Parathyroid adenoma (tissue), 2 donors: ENCODE measurements at regions not wholly inside any gene's neighbourhood (a gene's known extent, or its start where the extent isn't known, plus 50 kb on each side); places are given as distances from the start of the nearest gene placed in this dataset.
"Not testable (repeated sequence)": the region's sequence is repeated elsewhere in the genome, so short reads cannot be mapped to it uniquely, and the experiment has no call there.

Source experiments
- H2AFZ ChIP-seq: fragments of 300-600 bp; sonication (generic); one replicate; pipeline ENCODE4 v1.7.0; 2017; ENCODE audit warnings: antibody characterized with exemption, mild to moderate bottlenecking
- H3K27ac ChIP-seq: fragments of 300-600 bp; sonication (generic); one replicate; pipeline ENCODE4 v1.7.0; 2017
- H3K27me3 ChIP-seq: fragments of 300-600 bp; sonication (generic); one replicate; pipeline ENCODE4 v1.7.0; 2017; ENCODE audit warnings: low read length; ENCODE audit not compliant: control insufficient read depth, insufficient read depth
- H3K36me3 ChIP-seq: fragments of 300-600 bp; sonication (generic); one replicate; pipeline ENCODE4 v1.7.0; 2017; ENCODE audit warnings: low read length; ENCODE audit not compliant: control insufficient read depth, insufficient read depth
- H3K4me1 ChIP-seq: fragments of 300-600 bp; sonication (generic); one replicate; pipeline ENCODE4 v1.7.0; 2017; ENCODE audit warnings: control low read depth
- H3K4me2 ChIP-seq: fragments of 300-600 bp; sonication (generic); one replicate; pipeline ENCODE4 v1.7.0; 2017; ENCODE audit warnings: low read length
- H3K4me3 ChIP-seq: fragments of 300-600 bp; sonication (generic); one replicate; pipeline ENCODE4 v1.7.0; 2017; ENCODE audit warnings: low read depth, low read length
- H3K79me2 ChIP-seq: fragments of 300-600 bp; sonication (generic); one replicate; pipeline ENCODE4 v1.7.0; 2017; ENCODE audit warnings: control low read depth
- H3K9ac ChIP-seq: fragments of 300-600 bp; sonication (generic); one replicate; pipeline ENCODE4 v1.7.0; 2017; ENCODE audit warnings: mild to moderate bottlenecking
- H3K9me3 ChIP-seq: fragments of 300-600 bp; sonication (generic); one replicate; pipeline ENCODE4 v1.7.0; 2017; ENCODE audit warnings: low read length; ENCODE audit not compliant: control insufficient read depth
- CTCF ChIP-seq: fragments of 300-600 bp; sonication (generic); IDR thresholded peaks from one replicate; pipeline ENCODE4 v1.7.0; 2017; ENCODE audit warnings: antibody characterized with exemption, mild to moderate bottlenecking
- donor health status: primary hyperparathyroidism.

- Histone ChIP-seq H3K27ac (no peak overlapping the region), H3K9ac (no peak overlapping the region), H3K4me3 (no peak overlapping the region), H3K9me3 (no peaks in the 10 kb centered on the region), H2AFZ (no peak overlapping the region), H3K4me2 (no peak overlapping the region), H3K27me3 (no peaks in the 10 kb centered on the region), H3K36me3 (no peaks in the 10 kb centered on the region), H3K79me2 (no peaks in the 10 kb centered on the region), H3K4me1 (no peaks in the 10 kb centered on the region)
- no peak for TF ChIP-seq CTCF
Observed at GRCh38 chr7:142582351-142582750, 166.9 kb upstream of the PRSS1 start.

- H3K27me3 ChIP-seq = no peaks in the 10 kb centered on the region
- H3K9ac ChIP-seq = no peak overlapping the region
- no peak overlapping the region for H3K27ac ChIP-seq
- H3K9me3 ChIP-seq = no peaks in the 10 kb centered on the region
- no peaks in the 10 kb centered on the region for H3K79me2 ChIP-seq
- no peak overlapping the region for H3K4me3 ChIP-seq
- no peak overlapping the region for H2AFZ ChIP-seq
- no peaks in the 10 kb centered on the region for H3K4me1 ChIP-seq
- no peak for TF ChIP-seq CTCF
- no peaks in the 10 kb centered on the region for H3K36me3 ChIP-seq
- H3K4me2 ChIP-seq = no peak overlapping the region
Observed at GRCh38 chr7:142581341-142581740, 167.9 kb upstream of the PRSS1 start.

DNA sequence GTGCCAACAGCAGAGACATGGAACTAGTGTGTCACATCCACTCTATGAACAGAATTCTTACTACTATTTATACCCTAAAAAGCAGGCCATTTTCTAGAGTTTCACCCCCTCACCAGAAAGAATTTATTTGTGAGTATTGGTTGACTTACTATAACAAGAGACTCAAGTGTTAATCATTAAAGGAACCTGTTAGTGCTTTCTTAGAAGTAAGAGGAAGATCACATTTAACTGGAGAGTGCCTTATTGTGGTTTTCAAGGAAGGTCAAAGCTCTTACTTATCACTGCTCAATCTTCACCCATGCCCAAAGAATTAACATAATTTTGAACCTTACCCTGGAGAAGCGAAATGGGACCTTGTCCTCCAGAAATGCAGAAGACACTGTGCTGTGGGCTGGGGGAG lies 169.3 kb upstream of the PRSS1 start:
- no peak for TF ChIP-seq CTCF

DNA sequence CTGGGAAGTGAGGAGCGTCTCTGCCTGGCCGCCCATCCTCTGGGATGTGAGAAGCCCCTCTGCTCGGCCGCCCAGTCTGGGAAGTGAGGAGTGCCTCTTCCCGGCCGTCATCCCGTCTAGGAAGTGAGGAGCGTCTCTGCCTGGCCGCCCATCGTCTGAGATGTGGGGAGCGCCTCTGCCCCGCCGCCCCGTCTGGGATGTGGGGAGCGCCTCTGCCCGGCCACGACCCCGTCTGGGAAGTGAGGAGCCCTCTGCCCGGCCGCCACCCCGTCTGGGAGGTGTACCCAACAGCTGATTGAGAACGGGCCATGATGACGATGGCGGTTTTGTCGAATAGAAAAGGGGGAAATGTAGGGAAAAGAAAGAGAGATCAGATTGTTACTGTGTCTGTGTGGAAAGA lies 173.9 kb upstream of the PRSS1 start:
- not testable (repeated sequence) for H3K27me3 ChIP-seq, H3K4me2 ChIP-seq, H2AFZ ChIP-seq, H3K9ac ChIP-seq, H3K79me2 ChIP-seq, H3K27ac ChIP-seq, H3K4me1 ChIP-seq, H3K9me3 ChIP-seq, H3K36me3 ChIP-seq, H3K4me3 ChIP-seq

More for the DNA sequence above, 169.3 kb upstream of the PRSS1 start:
- no peaks in the 10 kb centered on the region for H3K9me3 ChIP-seq
- H3K79me2 ChIP-seq = no peaks in the 10 kb centered on the region
- no peak overlapping the region for H3K9ac ChIP-seq
- H3K4me2 ChIP-seq = no peak overlapping the region
- no peaks in the 10 kb centered on the region for H3K4me1 ChIP-seq
- no peaks in the 10 kb centered on the region for H3K36me3 ChIP-seq
- H3K27me3 ChIP-seq = no peaks in the 10 kb centered on the region
- no peak overlapping the region for H3K4me3 ChIP-seq
- H2AFZ ChIP-seq = no peak overlapping the region
- H3K27ac ChIP-seq = no peak overlapping the region

DNA sequence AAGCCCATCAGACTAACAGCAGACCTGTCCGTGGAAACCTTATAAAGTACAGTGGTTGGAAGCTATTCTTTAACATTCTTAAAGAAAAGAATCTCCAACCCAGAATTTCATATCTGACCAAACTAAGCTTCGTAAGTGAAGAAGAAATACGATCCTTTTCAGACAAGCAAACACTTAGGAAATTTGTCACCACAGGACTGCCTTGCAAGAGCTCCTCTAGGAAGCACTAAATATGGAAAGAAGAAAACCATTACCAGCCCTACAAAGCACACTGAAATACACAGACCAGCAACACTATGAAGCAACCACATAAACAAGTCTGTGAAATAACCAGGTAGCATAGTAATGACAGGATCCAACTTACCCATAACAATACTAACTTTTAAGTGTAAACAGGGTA lies 177.7 kb upstream of the PRSS1 start:
- Histone ChIP-seq H3K79me2 (no peaks in the 10 kb centered on the region), H3K4me1 (no peaks in the 10 kb centered on the region), H3K27ac (no peak overlapping the region), H3K4me3 (no peak overlapping the region), H3K9ac (no peak overlapping the region), H3K4me2 (no peak overlapping the region), H2AFZ (no peak overlapping the region), H3K9me3 (no peaks in the 10 kb centered on the region), H3K36me3 (no peaks in the 10 kb centered on the region), H3K27me3 (no peaks in the 10 kb centered on the region)
- TF ChIP-seq CTCF = no peak
